HL-60/S4 (cell line): ENCODE measurements at regions not wholly inside any gene's neighbourhood (a gene's known extent, or its start where the extent isn't known, plus 50 kb on each side); places are given as distances from the start of the nearest gene placed in this dataset.

Source experiments
- in situ Hi-C: fragments of 300-500 bp; cut with MboI; formaldehyde crosslinking; loops from 2 replicates; pipeline ENCODE4 v1.14.3; 2022; ENCODE audit warnings: low sequenced_read_pairs

DNA sequence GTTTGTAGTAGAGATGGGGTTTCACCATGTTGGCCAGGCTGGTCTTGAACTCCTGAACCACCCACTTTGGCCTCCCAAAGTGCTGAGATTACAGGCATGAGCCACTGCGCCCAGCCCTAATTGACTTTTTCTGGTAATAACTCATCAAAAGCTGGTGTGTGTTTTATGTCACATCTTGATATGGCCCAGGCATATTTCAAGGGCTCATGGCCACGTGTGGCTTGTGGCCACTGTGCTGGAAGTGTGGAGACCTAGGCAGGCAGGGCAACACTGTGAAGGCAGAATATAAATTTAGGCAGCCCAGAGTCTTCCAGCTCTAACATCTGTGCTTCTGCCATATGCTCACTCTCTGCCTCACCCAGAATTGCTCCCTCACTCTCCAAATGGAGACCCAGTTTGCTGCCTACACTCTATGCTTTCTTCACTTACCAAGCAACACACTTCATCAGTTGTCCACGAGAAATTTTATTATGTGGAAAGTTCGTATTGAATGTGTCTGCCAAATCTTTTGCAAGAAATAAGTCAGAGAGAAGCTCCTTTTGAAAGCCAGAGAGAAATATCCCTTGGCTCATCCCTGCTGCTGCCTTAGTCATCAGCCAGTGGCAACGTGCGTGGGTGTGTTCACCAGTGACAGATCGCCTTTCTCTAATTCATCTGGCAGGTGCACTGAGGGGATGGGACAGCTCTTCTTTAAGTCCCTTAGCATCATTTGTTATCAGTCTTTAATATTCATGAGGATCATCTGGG is 129.4 kb upstream of the CXCR4 start:
- in situ Hi-C loops, result no loop called here

GRCh38 chr2:136246086-136246669 is 128.2 kb upstream of the CXCR4 start:
- in situ Hi-C loops, result no loop called here

- in situ Hi-C loops, result no loop called here
These were observed 127.3 kb upstream of the CXCR4 start for GRCh38 chr2:136245211-136245610.

DNA sequence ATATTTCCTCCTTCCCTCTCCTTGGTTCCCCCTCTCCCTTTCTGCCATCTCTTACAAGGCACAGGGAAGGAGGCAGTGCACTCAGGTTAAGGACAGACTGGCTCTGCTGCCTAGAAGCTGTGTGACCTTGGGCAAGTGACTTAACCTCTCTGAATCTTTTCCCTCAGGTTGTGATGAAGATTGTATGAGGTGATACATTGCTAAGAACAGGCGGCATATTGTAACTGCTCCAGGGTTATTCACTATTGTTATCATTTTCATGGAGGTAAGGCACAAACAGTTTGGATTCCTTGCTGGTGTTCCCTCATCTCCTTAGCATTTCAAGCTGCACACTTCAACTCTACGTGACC is 126.6 kb upstream of the CXCR4 start:
- in situ Hi-C loops, result no loop called here

GRCh38 chr2:136243638-136244535 is 125.9 kb upstream of the CXCR4 start:
- in situ Hi-C loops, result no loop called here

- in situ Hi-C loops, result no loop called here
These were observed 124.8 kb upstream of the CXCR4 start for GRCh38 chr2:136242687-136243277.

- in situ Hi-C loops, result no loop called here
These were observed 124.2 kb upstream of the CXCR4 start for GRCh38 chr2:136242100-136242499.

DNA sequence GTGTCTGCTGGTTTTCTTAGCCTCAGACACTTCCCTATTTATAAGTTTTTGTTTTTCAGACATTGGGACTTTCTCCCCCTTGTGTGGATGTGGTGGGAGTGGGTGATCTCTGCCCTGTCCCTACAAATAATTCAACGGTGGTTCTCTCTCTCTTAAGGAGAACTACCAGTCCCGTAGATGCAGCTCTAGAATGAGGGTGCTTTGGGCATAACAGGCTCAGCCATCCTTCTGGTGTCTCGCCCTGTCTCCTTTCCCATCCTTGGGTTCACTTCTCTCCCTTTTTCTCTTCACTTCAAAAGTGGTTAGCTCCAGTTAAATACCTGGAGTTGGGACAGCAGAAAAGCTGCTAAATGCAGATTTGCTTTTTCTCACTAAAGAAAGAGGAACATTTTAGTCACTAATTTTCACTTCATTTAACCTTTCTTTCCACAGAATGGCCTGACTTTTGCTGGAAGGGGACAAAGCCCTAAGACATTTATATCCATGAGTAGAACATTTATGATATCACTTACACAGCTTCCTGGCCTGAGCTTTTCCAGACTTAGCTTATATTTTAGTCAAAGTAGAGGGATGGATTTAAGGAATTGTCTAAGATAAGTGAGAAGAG is 121.2 kb upstream of the CXCR4 start:
- in situ Hi-C loops, result no loop called here

GRCh38 chr2:136238286-136239078 is 120.5 kb upstream of the CXCR4 start:
- in situ Hi-C loops, result no loop called here

GRCh38 chr2:136236019-136236418 is 118.1 kb upstream of the CXCR4 start:
- in situ Hi-C loops, result no loop called here

DNA sequence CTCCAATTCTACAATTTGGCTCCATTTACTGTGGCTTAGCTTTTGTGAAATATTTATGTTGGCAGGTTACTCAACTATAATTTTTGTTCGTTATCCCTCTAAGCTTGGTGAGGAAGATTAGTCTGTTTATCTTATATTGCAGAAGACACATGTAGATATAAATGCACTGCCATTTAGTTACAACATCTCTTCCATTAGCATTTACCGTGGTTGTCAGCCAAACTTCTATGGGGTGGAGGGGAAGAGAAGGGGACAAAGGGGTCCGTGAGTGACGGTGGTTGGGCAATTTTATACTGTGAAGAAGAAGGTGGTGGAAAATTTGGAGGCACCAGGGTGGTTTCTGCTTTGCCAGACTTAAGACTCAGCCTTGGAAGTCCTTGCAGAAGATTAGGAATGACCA is 117.6 kb upstream of the CXCR4 start:
- in situ Hi-C loops, result no loop called here

DNA sequence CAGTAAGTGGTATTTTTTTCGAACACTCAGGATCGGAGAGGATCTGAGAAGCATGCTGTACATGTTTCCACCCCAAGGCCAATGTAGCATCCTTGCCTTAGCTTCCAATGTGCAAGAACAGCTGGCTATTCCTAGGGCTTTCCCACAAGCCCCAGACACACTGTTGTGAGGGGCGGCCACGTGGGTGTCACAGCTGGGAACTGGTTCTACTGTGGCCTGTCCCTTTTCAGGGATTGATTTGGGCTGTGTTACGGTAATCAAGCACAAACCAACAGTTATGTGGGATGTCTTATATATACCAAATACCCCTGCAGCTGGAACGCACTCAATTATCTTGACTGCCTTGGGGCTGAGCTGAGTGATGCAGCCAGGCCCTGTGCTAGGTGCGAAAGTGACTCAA is 116.3 kb upstream of the CXCR4 start:
- in situ Hi-C loops, result no loop called here

GRCh38 chr2:136233298-136233697 is 115.3 kb upstream of the CXCR4 start:
- in situ Hi-C loops, result no loop called here

DNA sequence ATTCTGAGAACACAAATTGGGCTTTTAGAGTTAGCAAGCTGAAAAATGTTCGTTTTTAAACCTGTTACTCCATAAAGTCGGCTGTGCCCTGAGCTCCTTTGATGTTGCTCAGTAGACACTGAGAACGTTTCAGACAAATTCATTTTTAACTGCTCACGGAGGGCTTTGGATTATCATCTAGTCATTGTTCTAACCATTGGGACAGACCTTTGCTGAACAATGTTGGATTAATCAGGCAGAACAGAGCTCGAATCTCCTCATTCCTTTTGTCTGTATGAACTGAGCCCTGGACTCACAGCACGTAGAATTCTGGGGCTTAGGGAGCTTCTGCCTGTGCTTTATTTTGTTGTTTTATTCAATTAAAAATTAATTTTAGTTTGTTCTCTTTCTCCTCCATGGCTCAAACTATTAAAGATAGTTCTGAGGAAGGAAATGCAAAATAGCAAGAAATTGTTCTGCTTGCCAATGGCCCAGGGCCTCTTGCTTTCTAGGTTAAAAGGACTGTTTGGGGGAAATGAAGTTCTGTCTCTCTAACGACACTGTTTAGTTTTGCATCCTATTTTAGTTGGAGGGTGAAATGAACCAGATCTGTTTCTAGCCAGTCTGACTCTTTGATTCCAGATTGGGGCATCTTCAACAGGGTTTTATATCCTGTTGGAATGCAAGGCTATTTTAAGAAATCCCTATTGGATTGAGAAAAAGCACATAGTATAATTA is 114.7 kb upstream of the CXCR4 start:
- in situ Hi-C loops, result no loop called here

DNA sequence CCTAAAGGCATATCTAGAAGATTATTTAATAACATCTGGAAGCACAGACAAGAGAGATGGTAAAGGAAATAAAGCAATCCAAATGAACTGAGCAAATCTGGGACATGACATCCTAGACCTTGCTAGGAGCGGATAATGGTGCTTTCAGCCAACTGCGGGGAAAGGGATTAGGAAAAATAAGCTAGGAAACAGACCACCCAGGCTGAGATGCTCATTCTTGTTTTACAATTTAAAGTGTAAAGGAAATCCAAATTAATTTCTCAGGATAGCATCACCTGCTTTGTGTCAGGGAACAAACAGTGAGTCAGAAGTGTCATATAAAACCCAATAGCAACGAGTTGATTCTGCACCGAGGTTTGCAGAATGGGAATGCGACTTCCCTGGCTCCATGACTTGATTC is 112.5 kb upstream of the CXCR4 start:
- in situ Hi-C loops, result no loop called here

DNA sequence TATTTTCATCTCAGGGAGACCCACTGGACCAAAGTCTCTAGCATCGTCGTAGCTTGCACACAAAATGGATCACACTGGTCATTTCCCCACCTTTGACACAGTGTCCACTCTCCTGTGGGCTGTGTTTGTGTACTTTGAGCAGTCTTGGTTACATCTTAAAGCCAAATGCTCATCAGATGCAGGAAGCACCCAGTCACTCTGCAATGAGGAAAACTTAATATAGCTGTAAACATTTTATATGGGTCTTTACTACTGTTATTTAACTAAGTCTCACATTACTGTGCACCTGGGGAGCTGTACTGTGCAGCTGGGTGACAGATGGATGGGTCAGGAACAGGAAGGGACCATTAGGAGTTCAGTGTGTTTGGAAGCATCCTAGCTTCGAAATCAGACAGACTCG is 109.0 kb upstream of the CXCR4 start:
- in situ Hi-C loops, result no loop called here

DNA sequence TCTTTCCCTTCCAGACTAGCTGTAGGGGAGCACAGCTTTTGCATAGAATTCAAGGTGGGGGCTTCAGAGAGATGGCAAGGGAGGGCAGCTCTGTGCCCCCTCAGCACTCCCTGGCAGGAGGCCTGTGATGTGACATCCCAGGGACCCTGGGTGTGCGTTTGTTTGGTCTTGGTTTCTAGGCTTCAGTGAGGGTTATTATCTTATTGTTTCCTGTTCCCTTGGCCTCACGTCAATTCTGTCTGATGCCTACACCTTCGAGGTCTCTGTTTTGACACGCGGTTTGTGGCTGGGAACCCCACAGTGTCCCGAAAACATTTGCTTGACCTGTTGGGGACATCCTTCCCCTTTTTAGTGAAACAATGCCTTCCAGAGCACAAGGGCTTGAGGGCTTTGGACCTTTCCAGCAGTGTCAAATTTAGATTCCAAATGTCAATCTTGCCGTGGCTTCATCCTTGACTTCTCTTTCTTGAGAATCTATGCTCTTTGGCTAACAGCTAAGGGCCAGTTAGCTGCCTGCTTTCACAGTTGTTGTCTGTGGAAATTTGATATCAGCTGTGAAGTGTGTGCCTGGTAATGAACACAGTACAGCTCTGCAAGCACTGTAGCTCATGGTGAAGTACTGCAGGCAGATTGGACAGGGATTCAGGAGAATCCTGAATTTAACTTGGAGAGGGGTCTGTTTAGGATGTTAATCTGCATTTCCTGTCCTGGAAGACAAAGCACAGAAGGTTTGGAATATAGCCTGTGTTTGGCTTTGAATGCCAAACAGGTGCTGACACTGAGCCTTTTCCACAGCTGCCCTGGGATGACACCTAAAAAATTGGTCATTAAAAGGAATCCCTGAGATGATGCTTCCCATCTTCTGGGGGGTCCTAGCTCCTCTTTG is 108.2 kb upstream of the CXCR4 start:
- in situ Hi-C loops, result no loop called here

DNA sequence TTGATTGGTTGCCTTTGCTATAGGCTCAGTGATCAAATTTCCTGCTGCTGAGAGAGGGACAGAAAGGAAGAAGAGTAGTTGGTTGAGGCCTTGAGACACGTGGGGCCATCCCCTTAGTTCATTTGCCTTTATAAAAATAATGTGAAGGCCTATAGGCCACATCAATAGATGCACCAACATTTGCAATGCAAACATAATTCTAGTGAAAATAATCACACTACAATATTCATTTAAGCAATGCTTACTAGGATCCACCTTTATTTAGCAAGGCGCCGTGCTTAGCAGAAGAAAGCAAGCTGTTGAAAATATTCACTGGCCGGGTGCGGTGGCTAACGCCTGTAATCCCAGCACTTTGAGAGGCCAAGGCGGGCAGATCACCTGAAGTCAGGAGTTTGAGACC is 105.3 kb upstream of the CXCR4 start:
- in situ Hi-C loops, result no loop called here

DNA sequence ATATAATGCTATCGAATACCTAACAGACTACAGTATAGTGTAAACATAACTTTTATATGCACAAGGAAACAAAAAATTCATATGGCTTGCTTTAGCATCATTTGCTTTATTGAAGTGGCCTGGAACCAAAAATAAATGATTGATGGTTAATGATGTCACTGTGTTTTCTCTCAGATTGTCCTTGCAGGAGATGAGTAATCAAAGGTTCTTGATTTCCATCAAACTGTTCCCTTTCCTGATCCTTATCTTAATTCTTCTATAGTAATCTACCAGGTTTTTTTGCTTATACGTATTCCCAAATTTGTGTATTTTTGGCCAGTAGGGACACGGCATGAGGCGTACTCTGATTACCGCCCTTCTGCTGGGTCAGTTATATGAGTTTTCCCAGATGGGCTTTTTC is 104.9 kb upstream of the CXCR4 start:
- in situ Hi-C loops, result no loop called here
